Activated CD4-positive, alpha-beta memory T cell treated with anti-CD3 and anti-CD28 coated beads, Interleukin-2, amount 10 ng/mL, durations not matched to agents 7 days and 5 days (primary cell): ENCODE measurements at regions not wholly inside any gene's neighbourhood (a gene's known extent, or its start where the extent isn't known, plus 50 kb on each side); places are given as distances from the start of the nearest gene placed in this dataset.

Experiments
- CTCF ChIA-PET: fragments of 350-600 bp; sonication (Branson Sonifier 250); formaldehyde crosslinking; loops from one replicate; lab custom pipeline; 2021; ENCODE audit warnings: antibody characterized with exemption, inconsistent platforms; lab: Charles Lee
- POLR2A ChIA-PET: fragments of 350-600 bp; sonication (Branson Sonifier 250); formaldehyde crosslinking; loops from one replicate; lab custom pipeline; 2021; ENCODE audit warnings: antibody characterized with exemption; lab: Charles Lee
- DNase-seq: peaks from one replicate; pipeline ENCODE4 v3.0.0-alpha.2; 2020
- H3K27ac Mint-ChIP-seq: one replicate; pipeline ENCODE4 v1.8.0; 2021; ENCODE audit warnings: mild to moderate bottlenecking, mixed read lengths
- H3K27me3 Mint-ChIP-seq: one replicate; pipeline ENCODE4 v1.8.0; 2021; ENCODE audit warnings: mixed read lengths
- H3K36me3 Mint-ChIP-seq: one replicate; pipeline ENCODE4 v1.8.0; 2021; ENCODE audit warnings: low read depth, mixed read lengths
- H3K4me1 Mint-ChIP-seq: one replicate; pipeline ENCODE4 v1.8.0; 2021; ENCODE audit warnings: mixed read lengths
- H3K4me3 Mint-ChIP-seq: one replicate; pipeline ENCODE4 v1.8.0; 2021; ENCODE audit warnings: mild to moderate bottlenecking, mixed read lengths
- H3K9me3 Mint-ChIP-seq: one replicate; pipeline ENCODE4 v1.8.0; 2021; ENCODE audit warnings: mixed read lengths

DNA sequence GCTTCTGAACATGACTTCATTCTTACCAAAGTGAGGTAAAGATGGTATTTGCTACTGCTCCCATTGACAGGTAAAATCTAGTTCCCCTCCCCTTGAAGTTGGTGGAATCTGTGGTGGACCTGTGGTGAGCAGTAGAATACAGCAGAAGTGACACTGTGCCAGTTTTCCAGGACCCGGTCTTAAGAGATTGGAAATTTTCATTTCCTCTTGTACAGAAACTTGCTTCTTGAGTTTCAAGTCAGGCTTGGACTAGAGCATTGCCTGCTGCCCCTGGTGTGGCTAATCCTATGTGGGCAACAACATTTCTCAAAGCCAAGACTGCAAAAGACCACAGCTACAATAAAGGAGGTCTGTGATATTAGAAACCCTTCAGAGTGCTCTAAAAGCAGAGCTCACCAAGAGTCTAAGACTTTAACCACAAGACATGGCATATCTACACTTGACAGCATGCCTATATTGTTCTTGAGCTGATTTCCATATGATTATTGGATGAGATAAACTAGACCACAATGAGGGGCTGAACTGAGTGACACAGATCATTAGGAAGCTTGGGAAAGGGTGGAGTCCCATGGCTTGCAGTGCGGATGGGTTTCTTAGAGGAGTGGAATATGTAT is 458.1 kb downstream of the BCL11A start:
- POLR2A ChIA-PET, result no interaction called here

GRCh38 chr2:60094450-60094929 is 459.0 kb downstream of the BCL11A start:
- H3K4me3 Mint-ChIP-seq, result no peak overlapping the region
- H3K27ac Mint-ChIP-seq, result no peak overlapping the region
- no peaks in the 10 kb centered on the region for H3K4me1 Mint-ChIP-seq
- ChIA-PET CTCF (no interaction called here), POLR2A (no interaction called here)
- H3K27me3 Mint-ChIP-seq, result no peaks in the 10 kb centered on the region
- no peaks in the 10 kb centered on the region for H3K36me3 Mint-ChIP-seq
- DNase-seq, result no peak
- H3K9me3 Mint-ChIP-seq, result peaks cover 4% of the 10 kb centered on the region

More for the DNA sequence above, 458.1 kb downstream of the BCL11A start:
- no peaks in the 10 kb centered on the region for H3K27me3 Mint-ChIP-seq
- H3K4me3 Mint-ChIP-seq, result no peak overlapping the region
- H3K36me3 Mint-ChIP-seq, result no peaks in the 10 kb centered on the region
- no peaks in the 10 kb centered on the region for H3K4me1 Mint-ChIP-seq
- DNase-seq, result no peak
- H3K27ac Mint-ChIP-seq, result no peak overlapping the region
- CTCF ChIA-PET, result no interaction called here
- peaks cover 4% of the 10 kb centered on the region for H3K9me3 Mint-ChIP-seq

- no peak for DNase-seq
- no peak overlapping the region for H3K27ac Mint-ChIP-seq
- no peaks in the 10 kb centered on the region for H3K27me3 Mint-ChIP-seq
- CTCF ChIA-PET, result no interaction called here
- POLR2A ChIA-PET, result no interaction called here
- H3K9me3 Mint-ChIP-seq, result peaks cover 4% of the 10 kb centered on the region
- no peaks in the 10 kb centered on the region for H3K36me3 Mint-ChIP-seq
- no peaks in the 10 kb centered on the region for H3K4me1 Mint-ChIP-seq
- no peak overlapping the region for H3K4me3 Mint-ChIP-seq
Measured at GRCh38 chr2:60092781-60093180, 460.7 kb downstream of the BCL11A start.

DNA sequence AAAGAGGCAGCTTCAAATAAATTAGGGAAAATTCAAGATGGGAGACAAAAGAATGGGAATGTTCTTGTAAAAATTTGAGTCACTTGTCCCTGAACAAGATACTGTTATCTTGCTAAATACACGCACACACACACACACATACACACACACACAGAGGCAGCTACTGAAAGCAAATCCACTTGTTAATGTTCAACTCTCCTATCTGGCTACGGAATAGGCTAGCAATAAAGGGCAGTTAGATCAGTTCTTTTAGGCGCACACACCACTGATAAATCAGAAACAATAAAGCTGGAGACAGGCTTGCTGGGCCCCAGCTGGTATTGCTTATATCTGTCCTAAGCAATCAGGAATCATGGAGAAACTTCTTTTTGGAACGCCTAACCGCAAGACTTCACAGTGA is 461.6 kb downstream of the BCL11A start:
- no peaks in the 10 kb centered on the region for H3K27me3 Mint-ChIP-seq
- CTCF ChIA-PET, result no interaction called here
- H3K4me3 Mint-ChIP-seq, result no peak overlapping the region
- no peak for DNase-seq
- no peaks in the 10 kb centered on the region for H3K4me1 Mint-ChIP-seq
- POLR2A ChIA-PET, result no interaction called here
- no peaks in the 10 kb centered on the region for H3K9me3 Mint-ChIP-seq
- H3K36me3 Mint-ChIP-seq, result no peaks in the 10 kb centered on the region
- H3K27ac Mint-ChIP-seq, result no peak overlapping the region

- no peak for DNase-seq
- POLR2A ChIA-PET, result no interaction called here
- H3K4me1 Mint-ChIP-seq, result no peaks in the 10 kb centered on the region
- no peaks in the 10 kb centered on the region for H3K9me3 Mint-ChIP-seq
- H3K36me3 Mint-ChIP-seq, result no peaks in the 10 kb centered on the region
- H3K27ac Mint-ChIP-seq, result no peak overlapping the region
- no peaks in the 10 kb centered on the region for H3K27me3 Mint-ChIP-seq
- no peak overlapping the region for H3K4me3 Mint-ChIP-seq
- CTCF ChIA-PET, result no interaction called here
Measured at GRCh38 chr2:60091266-60091665, 462.2 kb downstream of the BCL11A start.

DNA sequence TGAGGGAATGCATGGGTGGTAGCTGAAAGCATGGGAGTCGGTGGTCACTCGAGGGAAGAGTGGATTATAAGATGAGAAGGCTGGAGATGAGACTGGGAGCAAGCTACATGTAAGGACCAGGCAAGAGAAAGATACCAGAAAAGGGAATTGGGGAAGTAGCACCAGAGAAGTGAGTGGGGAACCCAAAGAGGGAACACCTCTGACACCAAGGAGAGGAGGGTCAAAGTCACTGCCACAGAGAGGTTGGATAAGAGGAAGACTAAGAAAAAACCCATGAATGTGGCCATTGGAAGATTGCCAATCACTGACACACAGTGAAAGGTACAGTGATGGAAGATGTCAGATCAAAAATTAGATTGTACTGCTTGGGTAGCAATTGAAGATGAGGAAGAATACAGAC is 473.9 kb downstream of the BCL11A start:
- no peaks in the 10 kb centered on the region for H3K36me3 Mint-ChIP-seq
- CTCF ChIA-PET, result no interaction called here
- H3K4me3 Mint-ChIP-seq, result no peak overlapping the region
- POLR2A ChIA-PET, result no interaction called here
- H3K27ac Mint-ChIP-seq, result no peak overlapping the region
- H3K27me3 Mint-ChIP-seq, result no peaks in the 10 kb centered on the region
- no peak for DNase-seq
- no peaks in the 10 kb centered on the region for H3K4me1 Mint-ChIP-seq
- no peaks in the 10 kb centered on the region for H3K9me3 Mint-ChIP-seq

DNA sequence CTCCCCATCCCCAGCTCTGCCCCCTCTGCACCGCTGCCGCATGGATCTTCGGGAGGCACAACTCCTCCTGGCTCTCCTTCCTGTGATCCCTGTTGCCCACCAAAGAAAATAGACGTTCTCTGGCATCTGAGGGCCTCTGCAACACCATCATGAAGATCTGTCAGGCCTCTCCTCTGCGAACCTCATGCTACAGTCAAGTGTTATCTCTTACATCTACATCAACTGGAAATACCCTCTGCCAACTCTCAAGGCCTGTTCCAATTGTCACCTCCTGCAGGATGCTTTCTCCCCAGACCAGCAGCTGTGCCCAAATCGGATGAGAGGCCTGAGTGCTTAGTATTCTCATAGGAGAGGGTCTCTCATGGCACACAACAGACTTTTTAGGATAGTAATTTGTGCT is 478.4 kb downstream of the BCL11A start:
- CTCF ChIA-PET, result no interaction called here
- Mint-ChIP-seq H3K9me3 (no peaks in the 10 kb centered on the region), H3K27ac (no peak overlapping the region), H3K27me3 (no peaks in the 10 kb centered on the region), H3K4me3 (no peak overlapping the region), H3K36me3 (no peaks in the 10 kb centered on the region), H3K4me1 (no peaks in the 10 kb centered on the region)
- DNase-seq, result no peak
- POLR2A ChIA-PET, result no interaction called here

- no peaks in the 10 kb centered on the region for H3K36me3 Mint-ChIP-seq
- H3K4me3 Mint-ChIP-seq, result no peak overlapping the region
- CTCF ChIA-PET, result no interaction called here
- no peaks in the 10 kb centered on the region for H3K4me1 Mint-ChIP-seq
- POLR2A ChIA-PET, result no interaction called here
- no peak overlapping the region for H3K27ac Mint-ChIP-seq
- DNase-seq, result no peak
- H3K9me3 Mint-ChIP-seq, result no peaks in the 10 kb centered on the region
- no peaks in the 10 kb centered on the region for H3K27me3 Mint-ChIP-seq
Measured at GRCh38 chr2:60073201-60073600, 480.3 kb downstream of the BCL11A start.

GRCh38 chr2:60072609-60073008 is 480.8 kb downstream of the BCL11A start:
- DNase-seq, result no peak
- POLR2A ChIA-PET, result no interaction called here
- Mint-ChIP-seq H3K4me3 (no peak overlapping the region), H3K27me3 (no peaks in the 10 kb centered on the region), H3K36me3 (no peaks in the 10 kb centered on the region), H3K9me3 (no peaks in the 10 kb centered on the region), H3K27ac (no peak overlapping the region), H3K4me1 (no peaks in the 10 kb centered on the region)
- CTCF ChIA-PET, result no interaction called here

GRCh38 chr2:60071490-60071831 is 482.0 kb downstream of the BCL11A start:
- Mint-ChIP-seq H3K4me3 (no peak overlapping the region), H3K27me3 (no peaks in the 10 kb centered on the region), H3K9me3 (no peaks in the 10 kb centered on the region), H3K27ac (no peak overlapping the region), H3K36me3 (no peaks in the 10 kb centered on the region), H3K4me1 (no peaks in the 10 kb centered on the region)
- ChIA-PET CTCF (no interaction called here), POLR2A (no interaction called here)
- DNase-seq, result no peak

GRCh38 chr2:60070736-60071489 is 482.5 kb downstream of the BCL11A start:
- Mint-ChIP-seq H3K4me3 (no peak overlapping the region), H3K27ac (no peak overlapping the region), H3K36me3 (no peaks in the 10 kb centered on the region), H3K27me3 (no peaks in the 10 kb centered on the region), H3K9me3 (no peaks in the 10 kb centered on the region), H3K4me1 (no peaks in the 10 kb centered on the region)
- POLR2A ChIA-PET, result no interaction called here
- CTCF ChIA-PET, result interaction anchor here (1.2 kb wide), 1 partner anchor 46 kb away, joined by 3 read pairs; no protein-coding TSS in a partner anchor
- no peak for DNase-seq

GRCh38 chr2:60070196-60070595 is 483.3 kb downstream of the BCL11A start:
- no peak overlapping the region for H3K4me3 Mint-ChIP-seq
- CTCF ChIA-PET, result interaction anchor here (1.2 kb wide), 1 partner anchor 45 kb away, joined by 3 read pairs; no protein-coding TSS in a partner anchor

DNA sequence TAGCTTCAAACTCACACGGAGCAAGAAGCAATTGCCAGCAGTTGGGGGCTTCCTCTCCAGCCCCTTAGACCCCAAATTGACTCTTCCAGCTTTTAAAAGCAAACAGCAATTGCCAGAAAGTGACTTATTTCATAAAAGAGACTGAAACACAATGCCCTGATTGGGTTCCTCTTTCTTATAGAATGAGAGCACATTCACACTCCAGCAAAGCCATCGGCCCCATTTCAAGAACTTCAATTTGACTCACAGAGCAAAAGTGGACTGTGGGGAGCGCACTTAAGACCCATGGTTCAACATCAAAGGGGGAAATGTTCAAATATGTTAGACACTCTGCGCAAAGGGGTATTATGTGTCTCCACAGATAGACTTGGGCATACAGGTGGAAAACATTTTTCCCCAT is 484.7 kb downstream of the BCL11A start:
- ChIA-PET POLR2A (no interaction called here), CTCF (no interaction called here)
- Mint-ChIP-seq H3K9me3 (no peaks in the 10 kb centered on the region), H3K4me3 (no peak overlapping the region), H3K4me1 (no peaks in the 10 kb centered on the region), H3K27me3 (no peaks in the 10 kb centered on the region), H3K36me3 (no peaks in the 10 kb centered on the region), H3K27ac (no peak overlapping the region)
- no peak for DNase-seq

More at GRCh38 chr2:60070196-60070595, 483.3 kb downstream of the BCL11A start:
- Mint-ChIP-seq H3K27ac (no peak overlapping the region), H3K27me3 (no peaks in the 10 kb centered on the region), H3K36me3 (no peaks in the 10 kb centered on the region), H3K4me1 (no peaks in the 10 kb centered on the region), H3K9me3 (no peaks in the 10 kb centered on the region)
- POLR2A ChIA-PET, result no interaction called here
- no peak for DNase-seq

- DNase-seq, result no peak
- Mint-ChIP-seq H3K4me3 (no peak overlapping the region), H3K27me3 (no peaks in the 10 kb centered on the region), H3K36me3 (no peaks in the 10 kb centered on the region), H3K27ac (no peak overlapping the region), H3K9me3 (no peaks in the 10 kb centered on the region), H3K4me1 (no peaks in the 10 kb centered on the region)
- ChIA-PET POLR2A (no interaction called here), CTCF (no interaction called here)
Measured at GRCh38 chr2:60067006-60067405, 486.4 kb downstream of the BCL11A start.
